Loucy (cell line): ENCODE measurements at regions not wholly inside any gene's neighbourhood (a gene's known extent, or its start where the extent isn't known, plus 50 kb on each side); places are given as distances from the start of the nearest gene placed in this dataset.

Experiments
- H2AFZ ChIP-seq: fragments of 200-600 bp; sonication (generic); 2 replicates; pipeline ENCODE4 v1.6.0; 2016; ENCODE audit warnings: antibody characterized with exemption, mild to moderate bottlenecking, low read length, moderate library complexity
- H3F3A ChIP-seq: fragments of 200-600 bp; 2 replicates; pipeline ENCODE4 v1.6.0; 2016; ENCODE audit warnings: antibody characterized with exemption, low read depth, mild to moderate bottlenecking
- H3K27me3 ChIP-seq: fragments of 200-600 bp; sonication (generic); 2 replicates; pipeline ENCODE4 v1.6.1; 2014; ENCODE audit warnings: low read length, mild to moderate bottlenecking; ENCODE audit not compliant: insufficient read depth, poor library complexity, severe bottlenecking
- H3K36me3 ChIP-seq: fragments of 200-600 bp; sonication (generic); 2 replicates; pipeline ENCODE4 v1.6.1; 2016; ENCODE audit warnings: low read length; ENCODE audit not compliant: insufficient read depth
- H3K4me1 ChIP-seq: fragments of 200-600 bp; sonication (generic); 2 replicates; pipeline ENCODE4 v1.5.1; 2014; ENCODE audit warnings: low read length, mild to moderate bottlenecking; ENCODE audit not compliant: insufficient read depth, poor library complexity, severe bottlenecking
- H3K4me2 ChIP-seq: fragments of 200-600 bp; sonication (generic); 2 replicates; pipeline ENCODE4 v1.6.0; 2014; ENCODE audit warnings: antibody characterized with exemption, low read length, low read depth, mild to moderate bottlenecking; ENCODE audit not compliant: poor library complexity, severe bottlenecking
- H3K4me3 ChIP-seq: fragments of 200-600 bp; sonication (generic); 2 replicates; pipeline ENCODE4 v1.5.1; 2014; ENCODE audit warnings: low read length, mild to moderate bottlenecking, mixed read lengths; ENCODE audit not compliant: poor library complexity, severe bottlenecking
- H3K79me2 ChIP-seq: fragments of 200-600 bp; sonication (generic); 2 replicates; pipeline ENCODE4 v1.6.1; 2014; ENCODE audit warnings: low read length; ENCODE audit not compliant: insufficient read depth
- H3K9ac ChIP-seq: fragments of 200-600 bp; sonication (generic); 2 replicates; pipeline ENCODE4 v1.6.0; 2014; ENCODE audit warnings: mild to moderate bottlenecking, low read depth, low read length, moderate library complexity; ENCODE audit not compliant: poor library complexity, severe bottlenecking
- H3K9me2 ChIP-seq: fragments of 200-600 bp; sonication (generic); replicated peaks from 2 replicates; pipeline ENCODE4 v1.6.1; 2016; ENCODE audit warnings: low read depth, low read length, mixed read lengths
- H3K9me3 ChIP-seq: fragments of 200-600 bp; sonication (generic); 2 replicates; pipeline ENCODE4 v1.6.1; 2014; ENCODE audit warnings: mild to moderate bottlenecking, antibody characterized with exemption, low read length, low read depth; ENCODE audit not compliant: insufficient read depth
- H4K20me1 ChIP-seq: fragments of 200-600 bp; sonication (generic); 2 replicates; pipeline ENCODE4 v1.6.0; 2014; ENCODE audit warnings: antibody characterized with exemption, low read length, mild to moderate bottlenecking; ENCODE audit not compliant: insufficient read depth, poor library complexity, severe bottlenecking
- EZH2phosphoT487 ChIP-seq: fragments of 200-600 bp; IDR thresholded peaks from 2 replicates; pipeline ENCODE4 v1.6.1; 2018; ENCODE audit warnings: antibody characterized with exemption, mild to moderate bottlenecking, moderate library complexity, borderline replicate concordance
- TF ChIP-seq, protein P1 (sequence below): fragments of 200-600 bp; sonication (generic); conservative IDR thresholded peaks from 2 replicates; pipeline ENCODE4 v1.5.1; 2014; ENCODE audit warnings: mild to moderate bottlenecking, antibody characterized with exemption, low read length

DNA sequence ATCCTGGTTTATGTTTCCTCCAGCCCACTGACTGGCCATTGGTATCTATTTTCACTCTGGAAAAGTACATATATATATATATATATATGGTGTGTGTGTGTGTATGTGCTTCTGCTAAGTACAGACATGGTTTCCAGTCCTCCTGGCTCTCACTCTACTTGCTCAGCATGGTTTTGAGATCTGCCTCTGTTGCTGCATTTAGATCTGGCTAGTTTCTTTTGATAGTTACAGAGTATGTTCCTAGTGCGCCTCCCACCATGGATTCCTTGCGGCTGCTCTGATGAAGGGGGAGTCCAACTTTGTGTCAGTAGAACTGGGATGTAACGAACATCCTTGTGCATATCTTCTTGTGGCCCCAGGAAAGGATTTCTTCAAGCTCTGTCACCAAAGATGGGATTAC is 274.1 kb downstream of the MIAT start:
- H3K4me3 ChIP-seq = no peak overlapping the region
- no peak for TF ChIP-seq EZH2phosphoT487
- TF ChIP-seq, protein P1, sequence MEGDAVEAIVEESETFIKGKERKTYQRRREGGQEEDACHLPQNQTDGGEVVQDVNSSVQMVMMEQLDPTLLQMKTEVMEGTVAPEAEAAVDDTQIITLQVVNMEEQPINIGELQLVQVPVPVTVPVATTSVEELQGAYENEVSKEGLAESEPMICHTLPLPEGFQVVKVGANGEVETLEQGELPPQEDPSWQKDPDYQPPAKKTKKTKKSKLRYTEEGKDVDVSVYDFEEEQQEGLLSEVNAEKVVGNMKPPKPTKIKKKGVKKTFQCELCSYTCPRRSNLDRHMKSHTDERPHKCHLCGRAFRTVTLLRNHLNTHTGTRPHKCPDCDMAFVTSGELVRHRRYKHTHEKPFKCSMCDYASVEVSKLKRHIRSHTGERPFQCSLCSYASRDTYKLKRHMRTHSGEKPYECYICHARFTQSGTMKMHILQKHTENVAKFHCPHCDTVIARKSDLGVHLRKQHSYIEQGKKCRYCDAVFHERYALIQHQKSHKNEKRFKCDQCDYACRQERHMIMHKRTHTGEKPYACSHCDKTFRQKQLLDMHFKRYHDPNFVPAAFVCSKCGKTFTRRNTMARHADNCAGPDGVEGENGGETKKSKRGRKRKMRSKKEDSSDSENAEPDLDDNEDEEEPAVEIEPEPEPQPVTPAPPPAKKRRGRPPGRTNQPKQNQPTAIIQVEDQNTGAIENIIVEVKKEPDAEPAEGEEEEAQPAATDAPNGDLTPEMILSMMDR = no peak
- no peaks in the 10 kb centered on the region for H3K79me2 ChIP-seq
- no peaks in the 10 kb centered on the region for H3K27me3 ChIP-seq
- no peak overlapping the region for H3K9ac ChIP-seq
- H3K4me1 ChIP-seq = no peaks in the 10 kb centered on the region
- no peak overlapping the region for H3K4me2 ChIP-seq
- H3K9me3 ChIP-seq = no peaks in the 10 kb centered on the region
- no peak overlapping the region for H2AFZ ChIP-seq
- H4K20me1 ChIP-seq = no peaks in the 10 kb centered on the region
- H3K36me3 ChIP-seq = no peaks in the 10 kb centered on the region
- H3F3A ChIP-seq = no peaks in the 10 kb centered on the region
- H3K9me2 ChIP-seq = no peaks in the 10 kb centered on the region

DNA sequence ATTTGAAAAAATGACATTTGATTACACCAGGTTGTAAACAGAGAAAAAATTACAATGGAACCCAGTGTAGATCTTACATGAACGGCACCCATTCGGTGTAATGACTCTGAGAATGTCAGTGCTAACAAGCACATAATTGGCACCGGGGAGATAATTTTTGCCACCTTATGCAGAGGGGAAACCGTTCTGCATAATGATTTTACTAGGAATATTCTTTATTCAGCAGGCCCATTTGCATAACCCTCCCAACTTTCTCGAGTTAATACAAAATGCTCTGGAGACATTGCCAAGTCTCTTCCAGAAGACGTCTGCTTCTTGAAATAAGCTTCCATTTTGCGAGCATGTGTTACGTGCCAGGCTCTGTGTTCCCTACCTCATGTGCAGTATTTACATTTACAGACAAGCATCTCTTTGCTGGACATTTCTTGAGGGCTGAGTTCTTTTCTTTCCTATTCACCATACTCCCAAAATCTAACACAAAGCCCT is 275.8 kb downstream of the MIAT start:
- Histone ChIP-seq H2AFZ (no peak overlapping the region), H3F3A (no peaks in the 10 kb centered on the region), H3K4me2 (no peak overlapping the region), H3K9me2 (no peaks in the 10 kb centered on the region), H3K9me3 (no peaks in the 10 kb centered on the region; the same call in 1 of the 2 replicates), H3K4me1 (no peaks in the 10 kb centered on the region), H3K27me3 (no peaks in the 10 kb centered on the region), H3K79me2 (no peaks in the 10 kb centered on the region), H4K20me1 (no peaks in the 10 kb centered on the region), H3K4me3 (no peak overlapping the region), H3K9ac (no peak overlapping the region), H3K36me3 (no peaks in the 10 kb centered on the region)
- TF ChIP-seq, protein P1 = no peak
- no peak for TF ChIP-seq EZH2phosphoT487

DNA sequence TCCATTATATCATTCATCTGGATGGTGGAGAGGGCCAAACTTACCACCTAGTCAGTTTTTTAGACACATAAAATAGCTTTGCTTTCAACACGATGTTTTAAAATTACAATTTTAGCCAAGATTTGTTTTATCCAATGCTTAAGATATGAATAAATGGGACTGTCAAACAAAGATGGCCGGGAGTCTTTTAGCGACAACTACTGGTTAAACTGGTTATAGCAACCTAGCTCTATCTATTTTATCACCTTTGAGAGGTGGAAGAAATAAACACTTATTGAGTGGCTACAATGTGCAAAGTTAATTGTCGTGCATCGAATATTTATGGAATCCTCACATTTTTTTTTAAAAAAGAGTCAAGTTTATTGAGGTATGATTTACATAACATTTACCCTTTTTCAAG is 279.8 kb downstream of the MIAT start:
- H3K36me3 ChIP-seq = no peaks in the 10 kb centered on the region
- H2AFZ ChIP-seq = no peak overlapping the region
- H3K4me3 ChIP-seq = no peak overlapping the region
- H3F3A ChIP-seq = no peaks in the 10 kb centered on the region
- TF ChIP-seq EZH2phosphoT487 = no peak
- TF ChIP-seq, protein P1 = no peak
- no peaks in the 10 kb centered on the region for H3K9me2 ChIP-seq
- no peaks in the 10 kb centered on the region for H4K20me1 ChIP-seq
- no peak overlapping the region for H3K4me2 ChIP-seq
- no peaks in the 10 kb centered on the region for H3K27me3 ChIP-seq
- no peaks in the 10 kb centered on the region for H3K4me1 ChIP-seq
- no peaks in the 10 kb centered on the region for H3K79me2 ChIP-seq
- H3K9me3 ChIP-seq = peaks cover 3% of the 10 kb centered on the region; the same call in 1 of the 2 replicates
- no peak overlapping the region for H3K9ac ChIP-seq
